Panc1 (cell line): ENCODE measurements at regions not wholly inside any gene's neighbourhood (a gene's known extent, or its start where the extent isn't known, plus 50 kb on each side); places are given as distances from the start of the nearest gene placed in this dataset.

Source experiments
- ATAC-seq: fragments of 200-7000 bp; cut with Tn5 transposase; 2 replicates; pipeline ENCODE4 v1.9.1; 2020; ENCODE audit warnings: mild to moderate bottlenecking, moderate library complexity
- BruUV-seq: library from RNA; stranded (reverse); fragments of 400-500 nt; replicated peaks from 2 replicates; lab custom pipeline; 2021; lab: Mats Ljungman, UMichigan
- CTCF ChIA-PET: fragments of 300-600 bp; sonication (Branson Sonifier 250); formaldehyde crosslinking; loops from one replicate; lab custom pipeline; 2022; ENCODE audit warnings: antibody characterized with exemption; lab: Charles Lee
- POLR2A ChIA-PET: fragments of 300-600 bp; sonication (Branson Sonifier 250); formaldehyde crosslinking; loops from one replicate; lab custom pipeline; 2022; ENCODE audit warnings: antibody characterized with exemption; lab: Charles Lee
- DNase-seq: peaks from one replicate; pipeline ENCODE4 v3.0.0-alpha.2; 2010; ENCODE audit warnings: low read depth, low spot score
- H3K27ac ChIP-seq: 2 replicates; pipeline ENCODE4 v1.5.1; 2011; ENCODE audit warnings: mild to moderate bottlenecking, low read length, inconsistent platforms
- H3K27me3 ChIP-seq: fragments of 200-500 bp; sonication (Bioruptor generic); 2 replicates; pipeline ENCODE4 v1.6.0; 2014; ENCODE audit warnings: low read length, inconsistent platforms; ENCODE audit not compliant: control insufficient read depth, insufficient read depth
- H3K36me3 ChIP-seq: fragments of 200-500 bp; sonication (Bioruptor generic); 2 replicates; pipeline ENCODE4 v1.5.1; 2014; ENCODE audit warnings: inconsistent platforms, mild to moderate bottlenecking, low read length, moderate library complexity; ENCODE audit not compliant: control insufficient read depth, insufficient read depth
- H3K4me1 ChIP-seq: 2 replicates; pipeline ENCODE4 v1.5.1; 2011; ENCODE audit warnings: inconsistent platforms, mild to moderate bottlenecking, low read length, moderate library complexity; ENCODE audit not compliant: control insufficient read depth, insufficient read depth
- H3K4me3 ChIP-seq, 2 experiments: 2 replicates each; pipeline ENCODE4 v1.5.1; 2011 to 2012; ENCODE audit warnings: low read depth in 2 of 2, low read length in 2 of 2, mild to moderate bottlenecking in 2 of 2, inconsistent platforms in 1 of 2, moderate library complexity in 1 of 2
- H3K9me3 ChIP-seq: fragments of 200-500 bp; sonication (Bioruptor generic); 2 replicates; pipeline ENCODE4 v1.5.1; 2014; ENCODE audit warnings: low read depth, mild to moderate bottlenecking, inconsistent platforms, low read length, moderate library complexity; ENCODE audit not compliant: control insufficient read depth, insufficient read depth
- CTCF ChIP-seq: fragments of 450-650 bp; IDR thresholded peaks from 2 replicates; pipeline ENCODE4 v1.5.1; 2017; ENCODE audit warnings: mild to moderate bottlenecking
- POLR2AphosphoS5 ChIP-seq: IDR thresholded peaks from 2 replicates; pipeline ENCODE4 v1.6.1; 2012; ENCODE audit warnings: mild to moderate bottlenecking, low read depth, low read length, moderate library complexity
- REST ChIP-seq, 2 experiments: IDR thresholded peaks; 2 replicates each; pipeline ENCODE4 v1.6.1; 2011 to 2012; ENCODE audit warnings: low read depth in 2 of 2, control low read depth in 1 of 2, low read length in 1 of 2, mild to moderate bottlenecking in 1 of 2, moderate library complexity in 1 of 2; ENCODE audit not compliant: insufficient read depth in 1 of 2
- SIN3A ChIP-seq: IDR thresholded peaks from 2 replicates; pipeline ENCODE4 v1.6.1; 2012; ENCODE audit warnings: low read depth, mild to moderate bottlenecking, low read length, moderate library complexity, borderline replicate concordance; ENCODE audit not compliant: insufficient read depth
- TCF7L2 ChIP-seq: IDR thresholded peaks from 2 replicates; pipeline ENCODE4 v1.6.1; 2011; ENCODE audit warnings: mild to moderate bottlenecking, low read depth, low read length, inconsistent platforms
- in situ Hi-C: cut with HindIII; loops from 2 replicates; pipeline ENCODE4 v1.10.0; 2016; ENCODE audit warnings: low sequenced_read_pairs, low pct_unique_long_range_greater_than_20kb
- intact Hi-C: fragments of 100-400 bp; cut with micrococcal nuclease; formaldehyde crosslinking; loops from one replicate; pipeline ENCODE4 v1.10.0; 2022; ENCODE audit not compliant: unreplicated experiment

GRCh38 chr17:33789658-33790057, 465.4 kb upstream of the CCL2 start:
- ATAC-seq, result no peak
- in situ Hi-C loops (no loop called here), intact Hi-C loops (loop anchor here (10.0 kb wide), 1 partner anchor 145 kb away; no protein-coding TSS in a partner anchor)
- POLR2A ChIA-PET, result no interaction called here
- Histone ChIP-seq H3K27ac (no peak overlapping the region), H3K4me1 (no peaks in the 10 kb centered on the region), H3K4me3 (no peak overlapping the region), H3K9me3 (no peaks in the 10 kb centered on the region), H3K27me3 (no peaks in the 10 kb centered on the region), H3K36me3 (no peaks in the 10 kb centered on the region)
- CTCF ChIA-PET, result no interaction called here
- no peak for TF ChIP-seq POLR2AphosphoS5
- TF ChIP-seq CTCF, result no peak
- TF ChIP-seq REST (IDR thresholded peaks at IDR 0.05; ENCODE audit: insufficient read depth in 1 of 2, low read depth in 2 of 2, low read length in 1 of 2), result no peak
- TF ChIP-seq TCF7L2, result no peak
- TF ChIP-seq SIN3A, result no peak
- no peak for DNase-seq
- no TSS peak for BruUV-seq

DNA sequence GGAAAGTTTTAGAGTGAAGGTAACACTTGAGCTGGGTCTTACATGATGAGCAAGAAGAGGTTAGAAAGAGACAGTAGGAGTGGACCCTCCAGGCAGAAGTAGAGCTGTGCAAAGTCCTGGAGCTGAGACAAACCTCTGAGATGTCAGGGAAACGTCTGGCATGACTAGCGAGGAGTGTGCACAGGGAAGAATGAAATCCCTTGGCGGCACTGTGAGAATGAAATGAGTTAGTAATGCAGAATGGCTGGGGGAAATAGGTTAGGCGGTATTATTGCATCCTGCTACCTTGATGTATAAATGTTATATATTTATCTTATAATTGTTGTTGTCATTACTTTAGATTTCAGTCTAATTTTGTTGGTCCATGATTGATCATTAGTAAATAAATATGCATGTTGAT, 457.9 kb upstream of the CCL2 start:
- no peaks in the 10 kb centered on the region for H3K9me3 ChIP-seq
- DNase-seq, result no peak
- in situ Hi-C loops, result no loop called here
- no peaks in the 10 kb centered on the region for H3K4me1 ChIP-seq
- no peaks in the 10 kb centered on the region for H3K36me3 ChIP-seq
- CTCF ChIA-PET, result interaction anchor here (0.6 kb wide), 1 partner anchor 66 kb away, joined by 5 read pairs; no protein-coding TSS in a partner anchor
- H3K4me3 ChIP-seq, result no peak overlapping the region
- POLR2A ChIA-PET, result interaction anchor here (0.6 kb wide), 1 partner anchor 66 kb away, joined by 3 read pairs; no protein-coding TSS in a partner anchor
- H3K27ac ChIP-seq, result no peak overlapping the region
- no peak for TF ChIP-seq POLR2AphosphoS5
- no peak for TF ChIP-seq CTCF
- TF ChIP-seq TCF7L2, result no peak
- no peak for TF ChIP-seq REST (IDR thresholded peaks at IDR 0.05; ENCODE audit: insufficient read depth in 1 of 2, low read depth in 2 of 2, low read length in 1 of 2)
- no peak for TF ChIP-seq SIN3A
- no peak for ATAC-seq
- H3K27me3 ChIP-seq, result peaks cover 4% of the 10 kb centered on the region
- no TSS peak for BruUV-seq
- intact Hi-C loops, result no loop called here
